AML-193 (cell line): ENCODE measurements at regions not wholly inside any gene's neighbourhood (a gene's known extent, or its start where the extent isn't known, plus 50 kb on each side); places are given as distances from the start of the nearest gene placed in this dataset.

Experiments
- DNase-seq, 2 experiments: peaks; one replicate each; lab custom pipeline; 2025; lab: John Stamatoyannopoulos, UW

DNA sequence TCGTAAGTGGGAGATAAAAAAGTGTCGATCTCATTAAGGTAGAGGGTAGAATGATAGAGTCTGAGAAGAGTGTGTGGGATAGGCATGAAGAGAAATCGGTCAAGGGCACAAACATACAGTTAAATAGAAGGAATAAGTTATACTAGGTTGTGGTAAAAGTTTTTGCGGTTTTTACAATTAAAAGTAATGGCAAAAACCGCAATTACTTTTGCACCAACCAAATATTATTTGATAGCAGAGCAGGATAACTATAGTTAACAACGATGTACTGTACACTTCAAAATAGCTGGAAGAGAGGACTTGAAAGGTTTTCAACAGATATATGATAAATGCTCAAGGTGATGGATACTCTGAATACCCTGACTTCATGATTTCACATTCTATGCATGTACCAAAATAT, 135.8 kb upstream of the CDH12 start:
- no peak for DNase-seq

- no peak for DNase-seq
These were observed 133.1 kb upstream of the CDH12 start for GRCh38 chr5:22986281-22986680.

DNA sequence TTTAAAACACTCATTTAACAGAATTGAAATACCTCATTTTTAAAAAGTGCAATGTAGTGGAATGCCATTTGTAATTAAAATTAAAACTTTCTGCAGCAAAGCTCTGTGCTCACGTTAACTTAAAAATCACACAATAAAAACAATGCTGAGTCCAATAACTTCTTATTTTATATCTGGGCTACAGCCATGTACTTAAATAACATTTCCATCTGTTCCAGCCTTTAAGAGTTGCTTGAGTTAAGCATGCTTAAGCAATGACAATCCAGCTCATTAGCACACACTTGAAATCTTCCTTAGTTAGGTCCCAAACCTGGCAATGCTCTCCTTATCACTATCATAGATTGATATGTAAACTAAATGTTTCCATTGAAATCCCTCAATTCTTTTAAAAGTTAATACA, 132.3 kb upstream of the CDH12 start:
- DNase-seq, result no peak

GRCh38 chr5:22970956-22971618, 117.9 kb upstream of the CDH12 start:
- DNase-seq, result no peak

DNA sequence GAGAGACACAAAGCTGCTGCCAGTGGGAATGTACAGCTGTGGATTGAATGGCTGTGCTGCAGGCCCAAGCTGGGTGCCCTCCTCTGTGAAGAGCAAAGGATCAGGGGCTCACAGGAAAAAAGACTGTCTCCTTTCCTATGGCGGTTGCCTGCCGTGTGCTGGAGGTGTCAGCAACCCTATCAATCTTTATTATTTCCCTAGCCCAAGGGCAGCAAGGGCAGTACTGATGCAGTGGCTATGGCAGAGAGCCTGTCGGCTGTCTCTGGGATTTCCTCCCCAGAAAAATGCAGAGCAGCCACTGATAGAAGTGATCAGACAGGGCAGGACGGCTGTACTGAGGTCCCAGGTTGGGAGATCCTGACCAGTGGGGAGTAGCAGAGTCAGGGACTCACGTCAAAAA, 117.3 kb upstream of the CDH12 start:
- no peak for DNase-seq

DNA sequence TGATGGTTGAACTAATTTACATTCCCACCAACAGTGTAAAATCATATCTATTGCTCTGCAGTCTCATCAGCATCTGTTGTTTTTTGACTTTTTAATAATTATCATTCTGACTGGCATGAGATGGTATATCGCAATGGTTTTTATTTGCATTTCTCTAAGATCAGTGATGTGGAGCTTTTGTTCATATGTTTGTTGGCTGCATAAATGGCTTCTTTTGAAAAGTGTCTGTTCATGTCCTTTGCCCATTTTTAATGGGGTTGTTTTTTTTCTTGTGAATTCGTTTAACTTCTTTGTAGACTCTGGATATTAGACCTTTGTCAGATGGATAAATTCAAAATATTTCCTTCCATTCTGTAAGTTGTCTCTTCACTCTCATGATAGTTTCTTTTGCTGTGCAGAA, 115.2 kb upstream of the CDH12 start:
- no peak for DNase-seq

DNA sequence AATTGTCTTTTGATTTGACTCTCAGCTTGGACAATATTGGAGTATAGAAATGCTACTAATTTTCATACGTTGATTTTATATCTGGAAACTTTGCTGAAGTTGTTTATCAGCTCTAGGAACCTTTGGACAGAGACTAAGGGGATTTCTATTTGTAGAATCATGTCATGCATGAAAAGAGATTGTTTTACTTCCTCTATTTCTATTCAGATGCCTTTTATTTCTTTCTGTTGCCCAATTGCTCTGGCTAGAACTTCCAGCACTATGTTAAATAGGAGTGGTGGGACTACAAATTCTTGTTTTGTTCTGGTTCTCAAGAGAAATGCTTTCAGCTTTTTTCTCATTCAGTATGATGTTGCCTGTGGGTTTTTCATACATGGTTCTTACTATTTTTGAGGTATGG, 112.8 kb upstream of the CDH12 start:
- no peak for DNase-seq

- DNase-seq, result no peak
These were observed 111.5 kb upstream of the CDH12 start for GRCh38 chr5:22964632-22965031.

DNA sequence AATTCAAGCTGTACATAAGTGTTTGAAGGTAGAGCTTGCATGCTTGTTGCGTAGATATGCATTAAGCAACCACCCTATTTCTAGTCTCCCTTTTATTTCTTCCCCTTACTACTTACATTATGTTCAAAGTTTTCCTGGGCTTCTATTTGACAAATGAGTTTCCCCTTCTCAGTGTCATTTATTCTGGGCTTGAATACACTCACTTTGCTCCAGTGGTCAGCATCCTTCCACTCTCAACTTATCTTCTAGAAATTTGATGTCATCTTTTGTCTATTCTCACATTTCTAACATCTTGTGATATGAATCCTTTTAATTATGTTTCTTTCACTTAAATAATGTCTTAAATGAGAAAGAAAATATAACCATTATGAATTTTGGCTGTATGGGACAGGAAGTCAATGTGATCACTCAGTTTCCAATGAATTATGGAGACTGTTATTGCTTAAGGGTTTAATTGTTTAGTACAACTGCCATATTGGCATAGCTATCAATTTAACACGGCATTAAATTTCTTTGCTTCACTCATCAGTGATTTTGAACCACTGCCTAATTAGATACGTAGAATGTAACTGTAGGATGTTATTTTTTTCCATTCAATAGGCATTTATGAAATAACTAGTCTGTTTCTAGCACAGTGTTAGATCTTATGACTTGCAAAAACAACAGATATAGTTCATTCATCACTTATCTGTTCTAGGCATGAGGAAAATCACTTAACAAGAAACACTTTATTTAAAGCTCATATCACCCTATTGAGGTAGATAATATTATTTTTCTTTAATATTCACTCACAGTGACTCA, 105.5 kb upstream of the CDH12 start:
- DNase-seq, result no peak

- no peak for DNase-seq
These were observed 94.8 kb upstream of the CDH12 start for GRCh38 chr5:22947921-22948320.

- DNase-seq, result no peak
These were observed 85.2 kb upstream of the CDH12 start for GRCh38 chr5:22938362-22938761.

- DNase-seq, result no peak
These were observed 75.8 kb upstream of the CDH12 start for GRCh38 chr5:22928821-22929482.

- DNase-seq, result no peak
These were observed 73.4 kb upstream of the CDH12 start for GRCh38 chr5:22926574-22926973.

DNA sequence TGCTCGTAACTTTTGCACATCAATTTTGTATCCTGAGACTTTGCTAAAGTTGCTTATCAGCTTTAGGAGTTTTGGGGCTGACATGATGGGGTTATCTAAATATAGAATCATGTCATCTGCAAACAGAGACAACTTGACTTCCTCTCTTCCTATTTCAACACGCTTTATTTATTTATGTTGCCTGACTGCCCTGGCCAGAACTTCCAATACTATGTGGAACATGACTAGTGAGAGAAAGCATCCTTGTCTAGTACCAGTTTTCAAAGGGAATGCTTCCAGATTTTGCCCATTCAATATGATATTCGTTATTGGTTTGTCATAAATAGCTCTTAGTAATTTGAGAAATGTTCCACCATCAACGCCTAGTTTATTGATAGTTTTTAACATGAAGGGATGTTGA, 65.4 kb upstream of the CDH12 start:
- DNase-seq, result no peak

- no peak for DNase-seq
These were observed 63.2 kb upstream of the CDH12 start for GRCh38 chr5:22916393-22916792.

DNA sequence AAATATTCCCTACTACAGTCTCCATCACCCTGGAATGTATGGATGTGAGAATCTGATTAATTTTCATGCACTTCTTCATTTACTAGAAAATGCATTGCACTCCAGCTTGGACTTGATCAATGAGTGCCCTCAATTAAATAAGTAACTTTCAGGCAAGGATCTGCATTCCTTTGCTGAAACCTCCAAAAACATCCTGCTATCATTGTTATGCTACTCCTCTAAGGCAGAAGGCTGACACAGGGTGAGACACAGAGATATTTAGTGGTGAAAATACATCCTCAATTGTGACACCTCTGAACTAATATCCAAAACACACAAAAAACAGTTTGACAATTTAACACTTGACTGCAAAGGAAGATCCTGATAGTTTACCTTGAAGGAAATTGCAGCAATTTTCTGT, 57.9 kb upstream of the CDH12 start:
- no peak for DNase-seq

- no peak for DNase-seq
These were observed 57.4 kb upstream of the CDH12 start for GRCh38 chr5:22910523-22910922.

- DNase-seq, result no peak
These were observed 55.4 kb upstream of the CDH12 start for GRCh38 chr5:22908586-22908985.

GRCh38 chr5:22908129-22908528, 55.0 kb upstream of the CDH12 start:
- no peak for DNase-seq
